CD4-positive, alpha-beta T cell (primary cell): ENCODE measurements at regions not wholly inside any gene's neighbourhood (a gene's known extent, or its start where the extent isn't known, plus 50 kb on each side); places are given as distances from the start of the nearest gene placed in this dataset.
A peak's percentile ranks its signal among the peaks of the same experiment; 100 is the strongest.

Source experiments
- ATAC-seq: fragments of 200-7000 bp; cut with Tn5 transposase; one replicate; pipeline ENCODE4 v1.10.0; 2022; ENCODE audit warnings: mild to moderate bottlenecking; ENCODE audit not compliant: poor library complexity
- CTCF ChIA-PET: fragments of 350-600 bp; sonication (Branson Sonifier 250); formaldehyde crosslinking; loops from one replicate; lab custom pipeline; 2021; ENCODE audit warnings: antibody characterized with exemption, inconsistent platforms; lab: Charles Lee
- POLR2A ChIA-PET: fragments of 350-600 bp; sonication (Branson Sonifier 250); formaldehyde crosslinking; loops from one replicate; lab custom pipeline; 2021; ENCODE audit warnings: antibody characterized with exemption, inconsistent platforms; lab: Charles Lee
- DNase-seq, 14 experiments: peaks; one replicate each; pipeline ENCODE4 v3.0.0-alpha.2; 2013 to 2020; ENCODE audit warnings: mixed read lengths in 2 of 14
- H3K27ac ChIP-seq, 2 donors: one replicate each; pipeline versions ENCODE4 v1.5.1 to v1.7.0; 2013; ENCODE audit warnings: low read length in 2 of 2, low read depth in 1 of 2, mild to moderate bottlenecking in 1 of 2
- H3K27me3 ChIP-seq, 2 experiments: 1 replicate in 1 of 2; 2 replicates in 1 of 2; pipeline versions ENCODE4 v1.6.1 to v1.7.0; 2013; ENCODE audit warnings: low read length in 2 of 2, control low read depth in 1 of 2, mild to moderate bottlenecking in 1 of 2, moderate library complexity in 1 of 2; ENCODE audit not compliant: insufficient read depth in 2 of 2, control insufficient read depth in 1 of 2
- H3K36me3 ChIP-seq: one replicate; pipeline ENCODE4 v1.6.1; 2013; ENCODE audit warnings: low read length, control low read depth; ENCODE audit not compliant: insufficient read depth
- H3K4me1 ChIP-seq: one replicate; pipeline ENCODE4 v1.6.1; 2013; ENCODE audit warnings: low read length, control low read depth; ENCODE audit not compliant: insufficient read depth
- H3K4me3 ChIP-seq: one replicate; pipeline ENCODE4 v1.5.1; 2013; ENCODE audit warnings: mild to moderate bottlenecking, low read length, moderate library complexity
- H3K9me3 ChIP-seq, 2 experiments: 1 replicate in 1 of 2; 2 replicates in 1 of 2; pipeline versions ENCODE4 v1.6.1 to v1.7.0; 2013; ENCODE audit warnings: low read length in 2 of 2, mild to moderate bottlenecking in 2 of 2, control low read depth in 1 of 2, moderate library complexity in 1 of 2; ENCODE audit not compliant: control insufficient read depth in 1 of 2, insufficient read depth in 1 of 2
- H3K27ac Mint-ChIP-seq: one replicate; pipeline ENCODE4 v1.8.0; 2020; ENCODE audit warnings: mixed read lengths
- H3K27me3 Mint-ChIP-seq: one replicate; pipeline ENCODE4 v1.8.0; 2021; ENCODE audit warnings: mixed read lengths
- H3K36me3 Mint-ChIP-seq: one replicate; pipeline ENCODE4 v1.8.0; 2021; ENCODE audit warnings: low read depth, mixed read lengths
- H3K4me1 Mint-ChIP-seq: one replicate; pipeline ENCODE4 v1.8.0; 2021; ENCODE audit warnings: low read depth, mixed read lengths
- H3K4me3 Mint-ChIP-seq: one replicate; pipeline ENCODE4 v1.8.0; 2020; ENCODE audit warnings: mild to moderate bottlenecking, mixed read lengths
- H3K9me3 Mint-ChIP-seq: one replicate; pipeline ENCODE4 v1.8.0; 2020; ENCODE audit warnings: mixed read lengths
- CTCF ChIP-seq: fragments of 200-600 bp; IDR thresholded peaks from one replicate; pipeline ENCODE4 v1.8.0; 2022; ENCODE audit warnings: antibody characterized with exemption, mild to moderate bottlenecking
- intact Hi-C, 2 experiments: fragments of 100-400 bp; cut with DNase I in 1 of 2; cut with micrococcal nuclease in 1 of 2; formaldehyde crosslinking; loops; one replicate each; pipeline versions ENCODE4 v1.15.1 to v1.9.0; 2023 to 2025; cut with DNase I, micrococcal nuclease

DNA sequence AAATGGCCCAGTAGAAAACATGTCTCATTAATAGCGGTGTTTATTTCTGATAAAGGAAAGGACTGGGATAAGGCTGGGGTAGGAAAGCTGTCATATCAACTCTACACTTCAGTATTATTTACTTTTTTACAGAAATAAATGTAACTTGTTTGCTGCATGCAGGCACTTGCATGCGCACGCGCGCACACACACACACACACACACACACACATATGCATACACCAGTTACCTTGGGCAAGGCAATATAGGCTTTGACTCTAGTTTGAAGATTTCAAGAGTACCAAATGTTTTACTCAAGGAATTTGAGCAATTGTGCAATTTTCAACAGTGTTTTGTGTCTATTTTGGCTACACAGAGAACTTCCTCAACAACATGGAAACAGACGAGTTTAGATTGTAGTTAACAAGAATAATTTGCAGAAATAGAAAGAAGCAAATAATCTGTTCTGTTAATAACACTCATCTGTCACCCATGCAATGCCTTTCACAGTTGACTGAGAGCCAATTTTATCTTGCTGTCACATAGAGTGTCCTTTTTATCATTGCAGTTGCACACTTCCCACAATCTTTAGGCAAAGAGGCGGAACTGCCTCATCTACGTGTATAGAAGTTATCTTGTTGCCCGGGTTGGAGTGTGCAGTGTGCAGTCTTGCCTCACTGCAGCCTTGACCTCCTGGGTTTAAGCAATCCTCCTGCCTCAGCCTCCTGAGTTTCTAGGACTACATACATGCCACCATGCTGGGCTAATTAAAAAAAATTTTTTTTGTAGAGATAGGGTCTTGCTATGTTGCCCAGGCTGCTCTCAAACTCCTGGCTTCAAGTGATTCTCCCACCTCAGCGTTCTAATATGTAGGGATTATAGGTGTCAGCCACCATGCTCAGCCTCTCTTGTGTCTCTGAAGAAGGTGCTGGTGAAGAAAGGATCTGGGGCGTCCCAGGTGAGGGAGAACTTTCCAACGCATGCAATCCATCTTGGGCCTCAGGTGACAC is 64.6 kb upstream of the GPCPD1 start:
- DNase-seq (no peak), ATAC-seq (no peak)
- Mint-ChIP-seq H3K4me1 (peaks cover 5% of the 10 kb centered on the region), H3K36me3 (no peaks in the 10 kb centered on the region), H3K4me3 (no peak overlapping the region), H3K9me3 (no peaks in the 10 kb centered on the region), H3K27ac (no peak overlapping the region), H3K27me3 (no peaks in the 10 kb centered on the region)
- ChIA-PET POLR2A (no interaction called here), CTCF (interaction anchor here (0.6 kb wide), 1 partner anchor 70 kb away, joined by 3 read pairs; no protein-coding TSS in a partner anchor)
- Histone ChIP-seq H3K36me3 (no peaks in the 10 kb centered on the region), H3K27me3 (no peaks in the 10 kb centered on the region), H3K9me3 (no peaks in the 10 kb centered on the region), H3K27ac (no peak overlapping the region), H3K4me1 (no peaks in the 10 kb centered on the region), H3K4me3 (no peak overlapping the region)
- no peak for TF ChIP-seq CTCF
- intact Hi-C loops, result no loop called here

- no peaks in the 10 kb centered on the region for H3K9me3 ChIP-seq
Observed at GRCh38 chr20:5674176-5674660, 63.4 kb upstream of the GPCPD1 start.

DNA sequence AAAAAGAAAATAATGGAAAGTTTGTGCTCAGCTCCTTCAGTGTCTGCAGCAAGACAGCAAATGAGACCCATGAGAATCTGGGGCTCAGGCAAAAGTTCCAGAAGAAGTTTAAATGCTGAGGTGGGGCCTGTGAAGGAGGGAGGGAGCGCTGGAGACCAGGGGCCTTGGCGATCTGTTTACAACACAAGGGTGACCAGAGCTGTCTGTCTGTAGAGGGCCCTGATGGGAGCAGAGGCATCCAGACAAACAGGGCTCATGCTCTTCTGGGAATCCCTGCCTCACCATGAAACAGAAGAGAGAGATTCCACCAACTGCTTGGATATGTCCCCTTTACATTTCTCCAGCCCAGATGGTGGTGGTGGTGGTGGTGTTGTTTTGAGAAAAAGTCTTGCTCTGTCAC is 60.1 kb upstream of the GPCPD1 start:
- intact Hi-C loops, result no loop called here
- H3K4me1 Mint-ChIP-seq, result peaks cover 5% of the 10 kb centered on the region
- ATAC-seq (no peak), DNase-seq (no peak)
- Histone ChIP-seq H3K27ac (no peak overlapping the region), H3K9me3 (peaks cover 0 to 4% of the 10 kb centered on the region in 2 experiments), H3K4me3 (no peak overlapping the region), H3K36me3 (no peaks in the 10 kb centered on the region), H3K27me3 (no peaks in the 10 kb centered on the region), H3K4me1 (no peaks in the 10 kb centered on the region)
- TF ChIP-seq CTCF, result no peak
- CTCF ChIA-PET, result no interaction called here
- H3K9me3 Mint-ChIP-seq, result no peaks in the 10 kb centered on the region
- H3K4me3 Mint-ChIP-seq, result no peak overlapping the region
- POLR2A ChIA-PET, result no interaction called here
- no peaks in the 10 kb centered on the region for H3K27me3 Mint-ChIP-seq
- H3K36me3 Mint-ChIP-seq, result no peaks in the 10 kb centered on the region
- H3K27ac Mint-ChIP-seq, result no peak overlapping the region

More at GRCh38 chr20:5674176-5674660, 63.4 kb upstream of the GPCPD1 start:
- Histone ChIP-seq H3K36me3 (no peaks in the 10 kb centered on the region), H3K4me1 (no peaks in the 10 kb centered on the region), H3K4me3 (no peak overlapping the region), H3K27me3 (no peaks in the 10 kb centered on the region), H3K27ac (no peak overlapping the region)
- no peaks in the 10 kb centered on the region for H3K36me3 Mint-ChIP-seq
- no peak overlapping the region for H3K27ac Mint-ChIP-seq
- H3K4me3 Mint-ChIP-seq, result no peak overlapping the region
- ChIA-PET CTCF (interaction anchor here (0.7 kb wide), 1 partner anchor 112 kb away, joined by 3 read pairs; no protein-coding TSS in a partner anchor), POLR2A (no interaction called here)
- H3K9me3 Mint-ChIP-seq, result no peaks in the 10 kb centered on the region
- peaks cover 5% of the 10 kb centered on the region for H3K4me1 Mint-ChIP-seq
- ATAC-seq (peak; percentile 82), DNase-seq (peak in 4 of 14 experiments; percentile 4 to 52 (median 30))
- H3K27me3 Mint-ChIP-seq, result no peaks in the 10 kb centered on the region
- no peak for TF ChIP-seq CTCF
- intact Hi-C loops, result no loop called here
